GM18520 (cell line): ENCODE measurements at regions not wholly inside any gene's neighbourhood (a gene's known extent, or its start where the extent isn't known, plus 50 kb on each side); places are given as distances from the start of the nearest gene placed in this dataset.
"Not testable (repeated sequence)": the region's sequence is repeated elsewhere in the genome, so short reads cannot be mapped to it uniquely, and the experiment has no call there.

Experiments used
- ATAC-seq: cut with Tn5 transposase; IDR thresholded peaks from one replicate; pipeline ENCODE4 v1.9.1; 2021; ENCODE audit not compliant: unreplicated experiment

GRCh38 chr7:149930374-149931068, 56.8 kb downstream of the ATP6V0E2 start:
- ATAC-seq = not testable (repeated sequence)

- ATAC-seq = not testable (repeated sequence)
Measured at GRCh38 chr7:149933776-149934175, 60.0 kb downstream of the ATP6V0E2 start.

- ATAC-seq = not testable (repeated sequence)
Measured at GRCh38 chr7:149947346-149947745, 73.6 kb downstream of the ATP6V0E2 start.

GRCh38 chr7:149948444-149948843, 74.7 kb downstream of the ATP6V0E2 start:
- not testable (repeated sequence) for ATAC-seq

- not testable (repeated sequence) for ATAC-seq
Measured at GRCh38 chr7:149949863-149950577, 76.3 kb downstream of the ATP6V0E2 start.

- not testable (repeated sequence) for ATAC-seq
Measured at GRCh38 chr7:149950578-149950924, 76.8 kb downstream of the ATP6V0E2 start.

GRCh38 chr7:149951579-149951978, 77.8 kb downstream of the ATP6V0E2 start:
- not testable (repeated sequence) for ATAC-seq

- ATAC-seq = not testable (repeated sequence)
Measured at GRCh38 chr7:149958880-149959279, 85.1 kb downstream of the ATP6V0E2 start.

- not testable (repeated sequence) for ATAC-seq
Measured at GRCh38 chr7:149960863-149961262, 87.1 kb downstream of the ATP6V0E2 start.

GRCh38 chr7:149961878-149962277, 88.1 kb downstream of the ATP6V0E2 start:
- ATAC-seq = not testable (repeated sequence)

- not testable (repeated sequence) for ATAC-seq
Measured at GRCh38 chr7:149962685-149963319, 89.0 kb downstream of the ATP6V0E2 start.

GRCh38 chr7:149963985-149964384, 90.2 kb downstream of the ATP6V0E2 start:
- ATAC-seq = not testable (repeated sequence)

- ATAC-seq = not testable (repeated sequence)
Measured at GRCh38 chr7:149966444-149966843, 92.7 kb downstream of the ATP6V0E2 start.

GRCh38 chr7:149972977-149973376, 99.2 kb downstream of the ATP6V0E2 start:
- not testable (repeated sequence) for ATAC-seq

- ATAC-seq = not testable (repeated sequence)
Measured at GRCh38 chr7:149973681-149974080, 99.9 kb downstream of the ATP6V0E2 start.

- ATAC-seq = not testable (repeated sequence)
Measured at GRCh38 chr7:149975608-149976007, 101.8 kb downstream of the ATP6V0E2 start.

GRCh38 chr7:149978537-149978936, 104.8 kb downstream of the ATP6V0E2 start:
- not testable (repeated sequence) for ATAC-seq

- ATAC-seq = not testable (repeated sequence)
Measured at GRCh38 chr7:149978944-149979343, 105.2 kb downstream of the ATP6V0E2 start.

GRCh38 chr7:149982537-149983112, 108.9 kb downstream of the ATP6V0E2 start:
- not testable (repeated sequence) for ATAC-seq

GRCh38 chr7:149986866-149987265, 113.1 kb downstream of the ATP6V0E2 start:
- not testable (repeated sequence) for ATAC-seq

GRCh38 chr7:149991652-149992302, 118.0 kb downstream of the ATP6V0E2 start:
- not testable (repeated sequence) for ATAC-seq
